Epithelial cell of esophagus (primary cell): ENCODE measurements at regions not wholly inside any gene's neighbourhood (a gene's known extent, or its start where the extent isn't known, plus 50 kb on each side); places are given as distances from the start of the nearest gene placed in this dataset.
A peak's percentile ranks its signal among the peaks of the same experiment; 100 is the strongest.

Source experiments
- DNase-seq: peaks from one replicate; pipeline ENCODE4 v3.0.0; 2010; ENCODE audit warnings: low read depth
- H3K4me3 ChIP-seq: 2 replicates; pipeline ENCODE4 v1.5.1; 2011; ENCODE audit warnings: mild to moderate bottlenecking, low read length, control low read depth
- CTCF ChIP-seq: IDR thresholded peaks from 2 replicates; pipeline ENCODE4 v1.5.1; 2011; ENCODE audit warnings: low read depth, mild to moderate bottlenecking, low read length, control low read depth, inconsistent platforms; ENCODE audit not compliant: insufficient read depth; ENCODE audit errors: missing control alignments

GRCh38 chr10:93147281-93147680 is 73.6 kb downstream of the CYP26A1 start:
- no peak for DNase-seq
- no peak for TF ChIP-seq CTCF

GRCh38 chr10:93148476-93148875 is 74.8 kb downstream of the CYP26A1 start:
- no peak for TF ChIP-seq CTCF
- H3K4me3 ChIP-seq: no peak overlapping the region
- no peak for DNase-seq

More at GRCh38 chr10:93147281-93147680, 73.6 kb downstream of the CYP26A1 start:
- no peak overlapping the region for H3K4me3 ChIP-seq

- DNase-seq: no peak
- no peak overlapping the region for H3K4me3 ChIP-seq
- no peak for TF ChIP-seq CTCF
Observed at GRCh38 chr10:93149761-93150160, 76.1 kb downstream of the CYP26A1 start.

- DNase-seq: peak; percentile 79
- H3K4me3 ChIP-seq: no peak overlapping the region
- TF ChIP-seq CTCF: no peak
Observed at GRCh38 chr10:93150289-93150688, 76.6 kb downstream of the CYP26A1 start.

GRCh38 chr10:93150990-93151547 is 77.4 kb downstream of the CYP26A1 start:
- no peak for TF ChIP-seq CTCF
- no peak overlapping the region for H3K4me3 ChIP-seq
- peak; percentile 52 for DNase-seq

GRCh38 chr10:93152136-93152535 is 78.4 kb downstream of the CYP26A1 start:
- TF ChIP-seq CTCF: no peak
- peak; percentile 21 for DNase-seq
- H3K4me3 ChIP-seq: no peak overlapping the region

GRCh38 chr10:93154531-93154930 is 80.8 kb downstream of the CYP26A1 start:
- DNase-seq: peak; percentile 12
- TF ChIP-seq CTCF: no peak
- no peak overlapping the region for H3K4me3 ChIP-seq
